ENCODE measurements at regions not wholly inside any gene's neighbourhood (a gene's known extent, or its start where the extent isn't known, plus 50 kb on each side); places are given as distances from the start of the nearest gene placed in this dataset.

DNA sequence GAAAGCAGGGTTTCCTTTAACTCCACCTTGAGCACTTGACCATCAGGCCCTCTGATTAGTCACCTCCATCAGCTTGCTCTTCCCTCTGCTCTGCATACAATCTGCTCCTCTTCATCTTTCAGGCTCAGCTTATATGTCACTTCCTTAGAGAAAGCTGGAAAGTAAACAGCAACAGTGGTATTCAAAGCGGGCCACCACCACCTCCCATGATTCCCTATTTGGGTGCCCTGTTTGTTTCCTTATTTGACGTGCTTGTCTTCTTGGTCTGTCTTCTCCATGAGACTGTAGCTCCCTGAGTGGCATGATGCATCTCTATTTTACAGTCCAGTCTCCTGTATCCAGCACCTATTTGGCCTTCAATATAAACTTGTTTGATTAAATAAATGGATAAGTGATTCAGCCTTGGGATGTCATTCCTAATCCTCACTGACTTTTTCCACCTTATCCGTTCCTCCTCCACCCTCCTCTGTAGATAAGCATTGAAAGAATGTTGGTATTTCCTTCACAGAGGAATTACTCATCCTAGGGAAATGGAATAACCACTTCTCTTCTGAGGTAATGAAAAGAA lies 102.8 kb upstream of the SGK1 start:
- Histone ChIP-seq H2BK12ac (ENCODE audit: low read depth, low read length) (no peak overlapping the region), H3K56ac (replicated peaks; ENCODE audit: insufficient read length, low read depth, low read length) (no peak overlapping the region), H4K20me1 (replicated peaks in 1 of 2; ENCODE audit: control insufficient read depth in 1 of 2, insufficient read depth in 2 of 2, low read length in 2 of 2) (no peaks in the 10 kb centered on the region), H2BK120ac (replicated peaks; ENCODE audit: low read depth, low read length) (no peak overlapping the region), H3K79me2 (ENCODE audit: control insufficient read depth in 1 of 2, insufficient read depth in 2 of 2, low read length in 2 of 2) (no peaks in the 10 kb centered on the region), H4K91ac (replicated peaks; ENCODE audit: insufficient read length, low read length) (no peak overlapping the region), H3K18ac (ENCODE audit: extremely low read depth, low read length) (no peak overlapping the region), H3K4me3 (ENCODE audit: extremely low read depth in 1 of 4, insufficient read depth in 2 of 4, low read depth in 3 of 4, low read length in 4 of 4) (no peak overlapping the region), H3K79me1 (ENCODE audit: low read depth, low read length) (no peaks in the 10 kb centered on the region), H3K23ac (ENCODE audit: insufficient read length) (no peak overlapping the region), H2AFZ (ENCODE audit: low read length) (no peak overlapping the region), H3K4me1 (replicated peaks in 1 of 4; ENCODE audit: control insufficient read depth in 3 of 4, insufficient read depth in 4 of 4, low read length in 3 of 4) (no peaks in the 10 kb centered on the region), H2BK5ac (ENCODE audit: low read depth, low read length) (no peak overlapping the region), H3K4ac (replicated peaks; ENCODE audit: insufficient read length, low read depth, low read length) (no peak overlapping the region), H4K5ac (ENCODE audit: insufficient read length, low read depth, low read length) (no peak overlapping the region), H3K9me3 (ENCODE audit: insufficient read depth in 2 of 2, low read depth in 1 of 2, low read length in 1 of 2) (peaks cover 6% of the 10 kb centered on the region in 2 experiments; a peak in 2 of 4 replicates), H3K23me2 (ENCODE audit: low read depth, low read length) (no peaks in the 10 kb centered on the region), H2BK15ac (ENCODE audit: low read length) (no peak overlapping the region), H3K27me3 (replicated peaks in 1 of 4; ENCODE audit: control insufficient read depth in 3 of 4, extremely low read depth in 1 of 4, insufficient read depth in 3 of 4, low read length in 3 of 4) (no peaks in the 10 kb centered on the region), H3K9ac (replicated peaks in 1 of 4; ENCODE audit: extremely low read depth in 1 of 4, low read depth in 3 of 4, low read length in 3 of 4) (no peak overlapping the region), H3K36me3 (ENCODE audit: control insufficient read depth in 2 of 4, insufficient read depth in 4 of 4, low read length in 3 of 4) (no peaks in the 10 kb centered on the region), H2BK20ac (ENCODE audit: low read length) (no peak overlapping the region), H3K14ac (ENCODE audit: insufficient read length) (no peak overlapping the region), H3K4me2 (ENCODE audit: insufficient read depth in 1 of 2, low read depth in 2 of 2, low read length in 2 of 2) (no peak overlapping the region), H4K8ac (ENCODE audit: extremely low read depth, insufficient read depth, low read length) (no peak overlapping the region), H2AK5ac (ENCODE audit: low read depth, low read length) (no peak overlapping the region), H3K27ac (ENCODE audit: low read depth, low read length) (no peak overlapping the region)
- TF ChIP-seq YY1 (IDR thresholded peaks at IDR 0.05; ENCODE audit: low read depth, low read length) (no peak), MAFK (IDR thresholded peaks at IDR 0.05; ENCODE audit: low read depth, low read length) (no peak), CTBP2 (IDR thresholded peaks at IDR 0.05; ENCODE audit: borderline replicate concordance, insufficient read depth, insufficient read length, low read length) (no peak), SP1 (IDR thresholded peaks at IDR 0.05; ENCODE audit: low read depth, low read length) (no peak), CREB1 (IDR thresholded peaks at IDR 0.05) (no peak), RBBP5 (IDR thresholded peaks at IDR 0.05; ENCODE audit: borderline replicate concordance, low read depth, low read length) (no peak), CBX5 (IDR thresholded peaks at IDR 0.05; ENCODE audit: low read depth, low read length) (no peak), BCL11A (IDR thresholded peaks at IDR 0.05; ENCODE audit: low read depth in 2 of 2, low read length in 2 of 2) (no peak), USF2 (IDR thresholded peaks at IDR 0.05; ENCODE audit: low read length) (no peak), JUND (IDR thresholded peaks at IDR 0.05; ENCODE audit: low read length) (no peak), SIX5 (IDR thresholded peaks at IDR 0.05; ENCODE audit: low read depth, low read length) (no peak)
- TF ChIP-seq, protein P1, sequence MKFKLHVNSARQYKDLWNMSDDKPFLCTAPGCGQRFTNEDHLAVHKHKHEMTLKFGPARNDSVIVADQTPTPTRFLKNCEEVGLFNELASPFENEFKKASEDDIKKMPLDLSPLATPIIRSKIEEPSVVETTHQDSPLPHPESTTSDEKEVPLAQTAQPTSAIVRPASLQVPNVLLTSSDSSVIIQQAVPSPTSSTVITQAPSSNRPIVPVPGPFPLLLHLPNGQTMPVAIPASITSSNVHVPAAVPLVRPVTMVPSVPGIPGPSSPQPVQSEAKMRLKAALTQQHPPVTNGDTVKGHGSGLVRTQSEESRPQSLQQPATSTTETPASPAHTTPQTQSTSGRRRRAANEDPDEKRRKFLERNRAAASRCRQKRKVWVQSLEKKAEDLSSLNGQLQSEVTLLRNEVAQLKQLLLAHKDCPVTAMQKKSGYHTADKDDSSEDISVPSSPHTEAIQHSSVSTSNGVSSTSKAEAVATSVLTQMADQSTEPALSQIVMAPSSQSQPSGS (IDR thresholded peaks at IDR 0.05; ENCODE audit: low read length), result no peak
- ChIA-PET POLR2A (ENCODE audit: partially characterized antibody) (no interaction called here), CTCF (ENCODE audit: partially characterized antibody) (interaction anchor here (1.3 kb wide), 1 partner anchor 39 kb away, joined by 3 read pairs; no protein-coding TSS in a partner anchor)
- no peak for DNase-seq (ENCODE audit: low read depth in 1 of 2, low spot score in 2 of 2)
- FAIRE-seq, result no peak
- 87% methylated on average over 3 of the region's 3 CpGs; no CpG with 5 or more reads in 1 of the 2 experiments for WGBS, 2 experiments (ENCODE audit: extremely low coverage in 1 of 2, insufficient coverage in 1 of 2, insufficient read length in 1 of 2, insufficient replicate concordance in 2 of 2, low coverage in 1 of 2, low lambda C conversion rate in 2 of 2, missing lambda C conversion rate in 1 of 2)
